GM12865 (cell line): ENCODE measurements at regions not wholly inside any gene's neighbourhood (a gene's known extent, or its start where the extent isn't known, plus 50 kb on each side); places are given as distances from the start of the nearest gene placed in this dataset.

ENCODE experiments used
- DNase-seq: peaks from one replicate; pipeline ENCODE4 v3.0.0; 2010; ENCODE audit warnings: low read depth
- H3K4me3 ChIP-seq: 2 replicates; pipeline ENCODE4 v1.5.1; 2011; ENCODE audit warnings: mild to moderate bottlenecking, low read depth, low read length, control low read depth
- TF ChIP-seq, protein P1 (sequence below): IDR thresholded peaks from 2 replicates; pipeline ENCODE4 v1.5.1; 2011; ENCODE audit warnings: low read length, control low read depth, low read depth, inconsistent platforms; ENCODE audit not compliant: insufficient read depth; ENCODE audit errors: missing control alignments

DNA sequence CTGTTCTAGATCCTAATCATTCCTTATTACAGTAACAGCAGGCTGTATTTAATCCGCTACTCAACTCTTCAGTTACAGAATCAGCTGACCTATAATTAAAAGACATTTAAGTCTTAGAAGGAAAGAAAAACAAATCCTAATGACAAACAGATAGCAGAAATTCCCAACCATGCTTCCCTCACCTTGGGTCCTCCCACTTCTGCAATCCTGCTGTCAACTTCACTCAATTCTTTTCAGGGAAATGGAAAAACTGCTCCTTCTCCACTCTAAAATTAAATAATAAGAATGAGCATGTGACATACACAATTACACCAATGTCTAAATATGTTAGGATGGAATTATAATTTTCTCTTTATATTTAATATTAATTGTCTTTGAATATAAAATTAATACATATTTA lies 182.6 kb upstream of the LYPLAL1 start:
- TF ChIP-seq, protein P1, sequence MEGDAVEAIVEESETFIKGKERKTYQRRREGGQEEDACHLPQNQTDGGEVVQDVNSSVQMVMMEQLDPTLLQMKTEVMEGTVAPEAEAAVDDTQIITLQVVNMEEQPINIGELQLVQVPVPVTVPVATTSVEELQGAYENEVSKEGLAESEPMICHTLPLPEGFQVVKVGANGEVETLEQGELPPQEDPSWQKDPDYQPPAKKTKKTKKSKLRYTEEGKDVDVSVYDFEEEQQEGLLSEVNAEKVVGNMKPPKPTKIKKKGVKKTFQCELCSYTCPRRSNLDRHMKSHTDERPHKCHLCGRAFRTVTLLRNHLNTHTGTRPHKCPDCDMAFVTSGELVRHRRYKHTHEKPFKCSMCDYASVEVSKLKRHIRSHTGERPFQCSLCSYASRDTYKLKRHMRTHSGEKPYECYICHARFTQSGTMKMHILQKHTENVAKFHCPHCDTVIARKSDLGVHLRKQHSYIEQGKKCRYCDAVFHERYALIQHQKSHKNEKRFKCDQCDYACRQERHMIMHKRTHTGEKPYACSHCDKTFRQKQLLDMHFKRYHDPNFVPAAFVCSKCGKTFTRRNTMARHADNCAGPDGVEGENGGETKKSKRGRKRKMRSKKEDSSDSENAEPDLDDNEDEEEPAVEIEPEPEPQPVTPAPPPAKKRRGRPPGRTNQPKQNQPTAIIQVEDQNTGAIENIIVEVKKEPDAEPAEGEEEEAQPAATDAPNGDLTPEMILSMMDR, result no peak
- DNase-seq, result no peak
- H3K4me3 ChIP-seq, result no peak overlapping the region

DNA sequence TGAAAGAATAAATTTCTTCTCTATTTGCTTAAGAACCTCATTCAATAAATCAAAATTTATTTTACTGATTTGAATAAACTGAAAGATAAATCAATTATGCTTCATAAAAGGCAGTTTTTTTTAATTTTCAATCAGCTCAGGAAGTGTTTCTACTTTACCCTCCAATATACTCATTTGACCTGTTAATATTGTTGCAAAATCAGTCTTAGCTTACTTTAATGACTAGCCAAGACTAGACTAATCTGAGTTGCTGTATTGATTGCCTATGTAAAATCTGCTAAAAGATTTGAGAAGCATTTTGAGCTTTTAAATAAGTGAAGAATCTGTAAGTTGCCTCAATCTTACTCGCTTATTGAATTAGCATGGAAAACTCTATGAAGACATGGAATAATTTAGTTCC lies 179.1 kb upstream of the LYPLAL1 start:
- no peak for DNase-seq
- TF ChIP-seq, protein P1, result no peak
- no peak overlapping the region for H3K4me3 ChIP-seq

DNA sequence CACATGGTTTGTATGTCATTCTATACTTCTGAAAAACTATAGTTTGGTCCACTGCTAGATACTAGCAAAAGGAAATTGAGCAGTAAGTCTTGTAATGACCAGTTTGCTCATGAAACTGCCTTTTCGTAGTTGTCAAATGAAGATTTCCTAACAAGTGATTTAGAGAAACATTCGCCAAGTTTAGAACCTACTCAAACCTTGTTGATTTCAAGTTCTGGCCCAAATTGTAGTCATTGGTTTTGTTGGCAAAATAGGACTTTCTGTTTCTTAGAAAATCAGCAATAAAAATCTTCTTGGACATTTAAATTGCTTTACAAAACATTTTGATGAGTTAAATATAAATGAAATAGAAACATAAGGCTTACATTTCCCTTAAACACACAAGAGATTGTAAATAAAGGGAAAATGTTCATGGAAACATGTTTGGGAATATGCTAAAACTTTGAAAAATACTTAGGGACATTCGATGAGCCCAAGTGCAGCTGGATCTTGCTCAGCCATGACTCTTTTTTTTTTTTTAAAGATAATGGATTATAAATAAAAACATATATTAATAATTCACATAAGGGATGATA lies 178.5 kb upstream of the LYPLAL1 start:
- H3K4me3 ChIP-seq, result no peak overlapping the region
- no peak for DNase-seq
- TF ChIP-seq, protein P1, result no peak

DNA sequence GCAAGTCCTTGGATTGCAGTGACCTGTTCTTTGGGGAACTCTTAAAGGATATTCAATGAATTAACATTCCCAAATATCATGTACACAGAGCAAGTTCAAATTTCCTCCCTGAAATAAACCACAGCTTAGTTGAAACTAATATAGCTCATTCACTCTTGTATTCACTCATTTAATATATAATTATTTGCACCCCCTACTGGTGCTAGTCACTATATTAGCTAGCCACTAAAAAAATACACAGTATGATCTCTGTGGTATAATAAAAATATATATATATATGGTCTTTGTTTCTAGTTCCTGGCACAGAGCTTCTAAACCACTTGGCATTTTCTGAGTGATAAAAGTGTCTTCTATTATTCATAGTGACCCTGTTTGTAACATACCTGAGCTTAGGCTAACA lies 177.3 kb upstream of the LYPLAL1 start:
- DNase-seq, result no peak
- no peak overlapping the region for H3K4me3 ChIP-seq
- TF ChIP-seq, protein P1, result no peak

DNA sequence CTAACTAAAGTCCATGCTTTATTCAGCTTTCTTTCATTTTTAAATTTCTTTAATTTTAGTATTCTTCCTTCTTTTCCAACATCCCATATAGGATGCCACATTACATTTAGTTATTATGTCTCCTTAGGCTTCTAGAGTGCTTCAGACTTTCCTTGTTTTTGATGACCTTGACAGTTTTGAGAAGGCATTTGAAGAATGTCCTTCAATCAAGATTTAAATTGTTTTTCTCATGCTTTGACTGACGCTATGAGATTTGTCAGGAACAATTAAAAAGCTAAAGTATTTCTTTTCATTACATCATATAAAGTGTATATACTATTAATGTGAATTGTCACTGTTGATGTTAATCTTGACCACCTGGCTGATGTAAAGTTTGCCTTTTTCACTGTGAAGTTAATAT lies 173.7 kb upstream of the LYPLAL1 start:
- H3K4me3 ChIP-seq, result no peak overlapping the region
- TF ChIP-seq, protein P1, result no peak
- no peak for DNase-seq

DNA sequence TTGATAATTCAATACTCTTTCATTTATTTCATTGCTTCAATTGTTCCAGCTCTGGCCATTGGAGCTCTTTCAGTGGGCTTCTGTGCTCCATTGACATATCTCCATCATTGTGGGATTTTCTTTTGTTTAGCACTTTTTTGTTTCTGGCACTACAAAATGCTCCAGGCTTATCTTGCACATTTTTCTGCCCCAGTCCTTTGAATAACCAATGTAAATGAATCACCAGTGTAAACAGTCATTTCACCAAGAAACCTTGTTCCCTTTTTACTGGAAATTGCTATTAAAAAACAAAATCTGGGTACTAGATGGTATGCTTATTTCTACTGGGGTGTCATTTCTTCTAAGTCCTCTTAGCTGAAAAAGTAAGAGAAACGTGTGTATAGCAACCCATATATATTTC lies 173.0 kb upstream of the LYPLAL1 start:
- no peak for DNase-seq
- TF ChIP-seq, protein P1, result no peak
- H3K4me3 ChIP-seq, result no peak overlapping the region

DNA sequence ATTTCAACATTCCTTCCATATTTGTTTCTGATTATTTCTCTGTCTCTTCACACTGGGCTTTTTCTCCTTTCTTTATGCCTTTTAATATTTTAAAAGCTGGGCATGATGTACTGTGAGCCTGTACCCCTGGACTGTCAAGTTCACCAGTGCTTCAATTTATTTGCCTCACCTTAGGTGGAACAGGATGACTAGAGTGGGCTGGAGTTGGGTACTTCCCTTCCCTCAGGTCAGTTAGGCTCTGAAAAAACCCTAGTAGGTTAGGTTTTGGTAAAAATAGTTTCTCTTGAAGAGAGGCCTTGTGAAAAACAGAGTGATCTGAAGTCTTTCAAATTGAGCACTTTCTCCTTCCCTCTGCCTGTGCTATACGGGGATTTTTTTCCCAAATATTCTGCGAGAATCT lies 163.0 kb upstream of the LYPLAL1 start:
- DNase-seq, result no peak
- H3K4me3 ChIP-seq, result no peak overlapping the region
- TF ChIP-seq, protein P1, result no peak
